Activated effector memory CD4-positive, alpha-beta T cell treated with anti-CD3 and anti-CD28 coated beads, Interleukin-2, amount 50 U/mL, for 16 hours (primary cell): ENCODE measurements at regions not wholly inside any gene's neighbourhood (a gene's known extent, or its start where the extent isn't known, plus 50 kb on each side); places are given as distances from the start of the nearest gene placed in this dataset.
A peak's percentile ranks its signal among the peaks of the same experiment; 100 is the strongest.

Experiments used
- DNase-seq: peaks from one replicate; pipeline ENCODE4 v3.0.0-alpha.2; 2020

DNA sequence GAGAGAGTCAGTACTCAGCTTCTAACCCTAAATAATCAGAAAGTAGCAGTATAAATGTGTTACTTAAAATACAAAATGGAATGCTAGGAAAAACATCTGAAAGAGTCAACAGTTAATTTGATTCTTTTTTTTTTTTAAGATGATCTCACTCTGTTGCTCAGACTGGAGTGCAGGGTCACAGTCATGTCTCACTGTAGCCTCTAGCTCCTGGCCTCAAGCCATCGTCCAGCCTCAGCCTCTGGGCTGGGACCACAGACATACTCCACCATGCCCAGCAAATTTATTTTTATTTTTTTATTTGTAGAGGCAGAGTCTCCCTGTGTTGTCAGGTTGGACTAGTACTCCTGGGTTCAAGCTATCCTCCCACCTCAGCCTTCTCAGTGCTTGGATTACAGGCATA lies 424.9 kb downstream of the IRX2 start:
- DNase-seq, result no peak

DNA sequence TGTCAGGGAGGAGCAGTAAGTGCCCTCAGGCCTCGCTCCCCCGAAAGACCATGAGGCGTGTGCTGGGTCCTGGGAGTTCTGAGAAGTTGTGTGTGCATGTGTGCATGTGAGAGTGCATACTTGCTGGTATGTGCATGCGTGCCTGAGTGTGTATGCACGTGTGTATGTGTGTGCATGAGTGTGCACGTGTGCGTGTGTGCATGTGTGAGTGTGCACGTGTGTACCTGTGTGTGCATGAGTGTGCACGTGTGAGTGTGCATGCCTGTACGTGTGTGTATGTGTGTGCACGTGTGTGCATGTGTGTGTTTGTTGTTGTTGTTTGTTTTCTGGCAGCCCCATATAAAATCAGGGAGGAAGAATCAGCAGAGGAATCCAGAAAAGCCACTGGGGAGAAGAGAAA lies 426.7 kb downstream of the IRX2 start:
- no peak for DNase-seq

DNA sequence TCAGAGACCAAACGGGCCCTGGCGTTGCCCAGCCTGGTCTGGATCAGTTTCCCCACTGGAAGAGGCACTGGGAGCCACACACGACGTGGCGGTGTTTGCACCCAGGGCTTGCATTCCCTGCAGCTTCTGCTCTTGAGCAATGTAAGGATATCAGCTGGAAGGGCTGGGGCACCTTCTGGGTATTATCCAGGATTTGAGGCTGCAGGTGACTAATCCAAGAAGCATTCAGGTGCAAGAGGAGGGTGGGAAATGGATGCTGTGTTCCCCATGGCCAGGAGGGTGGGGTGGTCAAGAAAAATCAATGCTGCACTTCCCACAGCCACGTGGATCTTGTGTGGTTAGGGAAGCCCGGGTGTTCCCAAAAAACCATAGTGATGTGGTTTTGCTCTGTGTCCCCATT lies 430.9 kb downstream of the IRX2 start:
- DNase-seq, result no peak

DNA sequence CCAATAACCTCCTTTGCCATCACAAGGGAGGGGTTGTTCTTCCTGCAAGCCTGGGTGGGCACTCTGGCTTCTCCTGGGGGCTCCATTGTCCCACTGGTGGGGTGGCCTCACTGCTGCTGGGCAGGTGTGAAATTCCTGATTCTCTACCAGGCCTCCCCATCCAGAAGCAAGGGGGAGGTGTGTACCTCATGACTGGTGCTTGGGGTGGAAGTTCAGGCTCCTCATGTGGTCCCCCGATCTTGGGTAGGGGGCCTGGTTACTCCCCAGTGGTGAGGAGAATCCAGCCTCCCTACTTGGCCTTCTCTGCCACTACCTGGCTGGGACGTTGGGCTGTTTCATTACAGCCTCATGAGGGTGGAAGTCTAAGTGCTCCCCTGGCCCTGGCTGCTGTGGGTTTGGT lies 433.9 kb downstream of the IRX2 start:
- DNase-seq, result no peak

DNA sequence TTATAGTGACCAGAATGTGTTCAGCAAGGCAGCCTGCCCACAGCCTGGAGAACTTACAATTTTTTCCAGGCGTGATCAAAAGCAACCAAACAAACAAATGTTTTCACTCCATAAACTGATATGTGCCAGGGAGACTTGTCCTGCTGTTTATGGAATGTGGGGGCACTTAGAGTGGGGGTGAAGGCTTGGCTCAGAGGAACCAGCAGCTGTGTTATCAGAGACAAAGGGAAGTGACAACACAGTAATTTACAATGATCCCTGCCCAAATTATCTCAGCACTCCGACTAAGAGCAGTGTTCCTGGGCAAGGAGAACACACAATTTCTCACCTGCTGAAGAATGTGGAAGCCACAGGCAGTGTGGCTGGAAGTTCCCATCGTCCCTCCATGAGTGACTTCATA lies 429.1 kb upstream of the IRX4 start:
- DNase-seq, result no peak

DNA sequence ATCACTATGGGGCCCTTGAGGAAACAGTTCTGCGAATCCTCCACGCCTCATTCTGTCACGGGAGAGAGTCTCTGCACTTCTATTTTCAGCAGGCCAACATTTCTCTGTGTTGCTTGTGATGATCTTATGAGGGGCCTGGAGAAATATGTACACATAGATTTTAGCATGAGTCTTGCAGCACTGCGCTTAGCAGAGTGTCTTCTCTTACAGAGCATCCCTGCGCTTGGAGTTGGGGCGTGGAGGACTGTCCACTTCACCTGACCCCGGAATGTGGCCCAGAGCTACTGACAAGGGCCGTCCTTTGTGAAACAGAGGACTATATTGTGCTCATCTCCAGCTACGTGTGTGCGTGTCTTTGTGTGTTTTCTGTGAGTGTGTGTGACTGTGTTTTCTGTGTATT lies 428.2 kb upstream of the IRX4 start:
- no peak for DNase-seq

DNA sequence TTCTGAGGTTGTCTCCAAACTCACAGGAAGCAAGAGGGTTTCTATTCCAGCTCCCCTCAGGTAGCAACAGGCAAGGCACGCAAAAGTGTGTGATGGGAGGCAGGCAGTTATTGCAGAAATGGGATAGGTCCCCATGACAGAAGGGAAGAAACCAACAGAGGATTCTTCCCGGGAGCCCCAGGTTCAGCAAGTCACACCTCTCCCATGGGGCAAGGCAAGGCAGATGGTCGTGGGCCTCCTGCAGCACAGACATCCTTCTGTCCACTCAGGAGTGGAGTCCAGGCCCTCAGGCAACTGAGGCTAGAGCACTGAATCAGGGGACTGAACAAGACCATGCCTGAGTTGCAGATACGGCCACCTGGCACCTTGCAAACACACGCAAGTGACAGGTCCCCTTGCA lies 424.9 kb upstream of the IRX4 start:
- DNase-seq, result no peak

DNA sequence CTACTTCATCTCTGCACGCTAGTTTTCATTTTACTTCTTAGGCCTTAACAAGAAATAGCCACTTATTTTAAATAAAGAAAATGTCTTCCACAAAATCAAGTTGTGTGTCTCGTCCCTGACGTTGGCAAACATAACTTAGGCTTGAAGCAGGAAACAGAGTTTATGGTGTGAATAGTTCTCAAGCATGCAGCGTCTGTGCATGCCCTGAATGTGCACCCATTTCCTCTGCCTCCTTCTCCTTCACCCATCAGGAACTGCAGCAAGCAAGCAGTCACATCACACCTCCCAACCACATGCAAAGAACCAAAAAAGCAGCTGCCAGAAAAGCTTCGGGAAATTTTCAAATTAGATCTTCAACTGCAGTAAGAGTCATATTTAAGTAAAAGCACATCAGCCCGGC lies 424.0 kb upstream of the IRX4 start:
- DNase-seq, result no peak

DNA sequence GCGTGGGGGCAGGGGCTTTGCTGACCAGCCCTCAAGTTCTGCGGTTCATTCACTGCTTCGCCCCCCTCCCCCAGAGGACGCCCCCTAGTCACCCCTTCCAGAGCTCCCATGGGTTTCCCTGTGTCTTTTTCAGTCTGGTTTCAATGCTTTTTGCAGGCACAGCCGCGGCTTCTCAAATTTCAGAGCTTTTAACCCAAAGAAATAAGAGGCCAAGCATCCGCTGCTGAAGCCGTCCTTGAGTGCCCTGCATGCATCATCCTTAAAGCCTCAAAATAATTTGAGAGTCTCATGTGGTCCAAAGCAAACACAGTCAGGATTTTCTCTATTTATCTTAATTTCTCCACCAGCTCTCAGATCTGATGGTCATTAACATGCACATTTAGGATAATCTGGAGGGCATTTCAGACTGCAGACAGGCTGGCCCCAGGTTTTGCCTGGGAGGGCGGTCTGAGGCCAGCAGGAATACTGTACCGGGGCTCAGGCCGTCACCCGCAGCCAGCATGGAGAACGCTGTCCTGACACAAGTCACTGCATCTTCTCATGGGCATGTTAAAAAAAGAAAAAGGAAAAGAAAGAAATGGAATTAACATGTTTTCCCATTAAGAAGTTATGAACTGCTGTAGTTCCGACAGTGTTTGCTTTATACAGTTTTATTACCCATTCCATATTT lies 420.8 kb upstream of the IRX4 start:
- no peak for DNase-seq

DNA sequence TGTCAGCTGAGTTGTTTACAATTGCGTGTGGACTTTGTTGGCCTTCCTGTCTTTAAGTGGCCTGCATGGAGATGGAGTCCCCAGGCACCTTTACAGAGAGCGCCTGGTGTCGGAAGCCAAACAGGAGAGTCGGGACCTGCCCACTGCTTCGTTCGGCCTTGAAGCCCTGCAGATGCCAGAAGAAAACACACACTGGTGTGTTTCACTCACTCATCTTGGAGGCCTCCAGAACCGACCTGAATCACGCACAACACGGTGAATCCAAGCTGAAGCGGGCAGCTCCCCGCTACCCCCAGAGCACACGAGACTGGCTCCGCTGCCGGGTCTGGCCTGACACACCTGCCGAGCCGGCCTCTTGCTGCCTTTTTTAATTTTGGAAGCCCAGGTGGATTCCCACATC lies 419.4 kb upstream of the IRX4 start:
- no peak for DNase-seq

DNA sequence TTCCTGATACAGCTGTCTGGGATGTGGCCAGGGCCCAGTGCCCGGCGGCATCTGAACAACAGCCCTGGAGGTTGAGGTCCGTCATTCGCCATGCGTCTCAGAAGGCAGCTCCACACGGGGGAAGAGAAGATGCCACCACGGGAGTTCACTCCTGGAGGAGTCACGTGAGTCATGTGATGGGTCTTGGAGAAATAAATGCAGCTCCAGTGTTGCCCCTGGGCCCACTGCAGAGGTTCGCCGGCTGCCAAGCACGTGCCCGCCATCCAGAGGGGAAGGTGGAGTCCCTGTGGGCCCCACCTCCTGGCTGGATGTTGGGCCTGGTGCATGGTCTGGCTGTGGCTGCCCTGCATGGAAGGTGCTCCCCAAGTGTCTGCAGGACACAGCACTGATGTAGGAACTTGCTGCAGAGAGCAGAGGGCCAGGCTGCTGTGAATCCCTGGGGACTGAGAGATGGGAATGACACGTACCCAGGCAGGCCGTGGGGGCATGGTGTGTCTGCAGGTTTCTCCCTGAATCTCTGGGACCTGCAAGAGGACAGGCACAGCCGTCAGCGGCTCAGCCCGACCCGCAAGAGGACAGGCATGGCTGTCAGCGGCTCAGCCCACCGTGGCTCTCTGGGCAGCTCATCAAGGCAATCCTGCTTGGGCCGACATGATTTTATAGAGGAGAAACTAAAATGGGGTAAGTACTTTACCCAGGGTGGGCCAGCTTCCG lies 418.3 kb upstream of the IRX4 start:
- no peak for DNase-seq

DNA sequence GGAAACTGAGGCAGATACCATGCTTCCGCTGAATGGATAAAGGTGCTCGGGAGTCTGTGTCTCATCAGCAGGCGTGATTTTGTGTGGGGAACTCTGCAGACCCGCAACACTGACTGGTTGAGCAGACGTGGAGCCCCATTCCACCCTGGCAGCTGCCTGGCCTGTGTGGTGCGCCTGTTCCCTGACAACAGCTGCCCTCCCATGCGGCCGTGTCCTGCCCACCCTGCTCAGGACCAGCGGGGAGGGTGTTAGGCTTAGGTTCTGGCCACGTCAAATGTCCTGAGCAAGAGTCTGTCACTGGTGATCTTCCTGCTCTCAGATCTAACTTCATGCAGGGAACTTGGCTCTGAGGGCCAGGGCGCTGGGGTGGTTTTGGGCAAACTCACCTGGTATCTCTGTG lies 417.7 kb upstream of the IRX4 start:
- no peak for DNase-seq

DNA sequence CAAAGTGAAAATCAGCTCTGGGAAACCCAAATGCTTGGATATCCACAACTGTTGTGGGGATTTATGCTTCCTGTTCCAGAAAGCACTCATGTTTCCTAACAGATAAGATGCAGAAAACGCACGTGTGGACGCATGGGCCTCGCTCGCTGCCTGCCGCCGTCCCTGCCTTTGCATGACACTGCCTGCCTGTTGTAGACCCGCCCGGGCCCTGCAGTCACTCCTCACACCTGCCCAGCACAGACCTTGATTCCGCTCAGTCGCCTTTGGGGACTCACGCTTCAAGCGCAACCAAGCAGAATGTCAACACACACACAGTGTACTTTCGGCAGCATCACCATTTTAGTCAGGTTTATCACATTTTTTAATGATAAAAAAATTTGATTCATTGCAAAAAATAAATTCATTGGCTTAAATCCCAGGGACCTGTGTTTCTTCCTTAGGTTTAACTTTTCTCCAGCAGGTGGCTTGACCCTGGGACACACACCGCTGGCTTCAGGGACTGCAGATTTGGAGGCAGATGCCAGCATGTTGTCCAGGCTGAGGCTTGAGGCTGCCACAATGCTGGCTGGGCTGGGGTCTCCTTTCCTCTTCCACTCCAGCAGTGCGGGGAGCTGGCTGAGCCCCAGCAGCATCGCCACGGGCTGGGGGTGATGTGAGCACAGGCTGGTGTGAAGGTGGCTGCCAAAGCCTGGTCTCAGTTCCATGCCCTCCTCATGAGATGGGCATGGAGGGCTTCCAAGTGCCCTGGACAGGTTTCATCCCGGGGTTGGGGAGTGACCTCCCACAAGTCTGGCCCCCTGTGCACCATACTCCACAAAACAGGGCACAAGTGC lies 416.9 kb upstream of the IRX4 start:
- no peak for DNase-seq

DNA sequence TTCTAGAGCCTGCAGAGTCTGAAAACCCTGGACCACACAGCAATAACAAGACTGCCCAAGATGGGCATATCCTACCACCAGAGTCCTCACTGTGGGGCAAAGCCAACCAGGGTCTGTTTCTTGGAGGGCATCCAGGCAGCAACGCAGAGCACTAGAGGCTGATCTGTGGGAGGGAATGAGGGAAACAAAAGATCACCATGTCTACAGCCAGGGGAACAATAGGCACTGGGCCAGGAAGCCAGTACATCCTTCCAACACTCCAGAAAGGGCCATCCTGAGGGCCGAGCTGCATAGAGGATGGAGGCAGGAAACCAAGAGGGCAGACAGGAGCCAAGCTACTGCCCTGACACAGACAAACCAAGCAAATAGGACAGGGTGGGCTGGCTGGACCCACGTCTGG lies 416.1 kb upstream of the IRX4 start:
- no peak for DNase-seq

DNA sequence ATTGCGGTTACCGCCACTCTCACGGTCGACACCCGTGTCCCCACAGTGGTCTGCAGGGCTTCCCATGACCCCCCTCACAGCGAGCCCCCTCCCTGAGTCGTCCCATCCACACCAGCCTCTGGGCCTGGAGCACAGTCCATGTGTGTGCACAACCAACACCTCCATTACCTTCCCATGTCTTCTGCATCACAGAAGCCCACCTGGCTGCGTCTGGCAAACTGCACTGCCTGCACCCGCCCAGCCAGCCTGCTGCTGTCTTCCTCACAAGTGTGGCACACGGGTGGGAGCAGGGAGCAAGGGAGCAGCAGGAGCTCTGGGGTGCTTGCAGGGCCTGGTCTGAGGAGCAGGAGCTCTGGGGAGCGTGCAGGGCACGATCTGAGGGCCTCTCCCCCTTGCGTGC lies 415.3 kb upstream of the IRX4 start:
- DNase-seq, result no peak

DNA sequence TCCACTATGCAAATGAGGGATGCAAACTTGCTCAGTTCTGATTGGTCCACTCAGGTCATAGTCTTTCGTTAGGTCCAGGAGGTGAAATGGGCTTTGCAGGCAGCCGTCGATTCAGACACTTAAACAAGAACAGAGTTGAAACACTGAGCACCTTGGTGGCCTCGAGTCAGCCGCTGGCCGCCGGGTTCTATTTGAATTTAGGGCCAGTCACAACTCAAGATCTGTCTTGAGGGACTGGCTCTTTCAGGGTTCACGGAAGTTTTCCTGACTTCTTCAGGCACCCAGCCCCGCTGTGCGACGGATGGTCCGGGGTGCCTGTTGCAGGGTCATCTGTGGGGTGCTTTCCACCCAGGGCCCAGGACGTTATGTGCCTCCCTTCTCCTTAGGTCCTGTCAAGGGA lies 412.8 kb upstream of the IRX4 start:
- no peak for DNase-seq

DNA sequence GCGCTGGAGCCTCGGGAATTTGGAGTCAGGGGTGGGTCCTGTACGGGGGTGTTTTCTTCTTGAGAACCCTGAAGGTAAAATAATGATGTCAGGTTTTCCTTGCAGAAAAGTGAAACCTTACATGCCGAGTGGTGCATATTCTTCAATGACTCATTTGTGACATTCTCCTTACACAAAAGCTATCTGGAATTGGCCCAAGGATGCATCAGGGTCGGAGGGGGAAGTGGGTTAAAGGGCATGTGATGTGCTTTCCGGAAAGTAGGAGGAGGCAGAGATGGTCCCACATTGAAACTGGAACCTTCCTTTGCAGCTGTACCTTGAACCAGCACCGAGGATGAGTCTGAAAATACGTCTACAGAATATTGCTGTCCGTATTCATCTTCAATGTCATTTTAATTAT lies 411.2 kb upstream of the IRX4 start:
- peak; percentile 0 for DNase-seq

DNA sequence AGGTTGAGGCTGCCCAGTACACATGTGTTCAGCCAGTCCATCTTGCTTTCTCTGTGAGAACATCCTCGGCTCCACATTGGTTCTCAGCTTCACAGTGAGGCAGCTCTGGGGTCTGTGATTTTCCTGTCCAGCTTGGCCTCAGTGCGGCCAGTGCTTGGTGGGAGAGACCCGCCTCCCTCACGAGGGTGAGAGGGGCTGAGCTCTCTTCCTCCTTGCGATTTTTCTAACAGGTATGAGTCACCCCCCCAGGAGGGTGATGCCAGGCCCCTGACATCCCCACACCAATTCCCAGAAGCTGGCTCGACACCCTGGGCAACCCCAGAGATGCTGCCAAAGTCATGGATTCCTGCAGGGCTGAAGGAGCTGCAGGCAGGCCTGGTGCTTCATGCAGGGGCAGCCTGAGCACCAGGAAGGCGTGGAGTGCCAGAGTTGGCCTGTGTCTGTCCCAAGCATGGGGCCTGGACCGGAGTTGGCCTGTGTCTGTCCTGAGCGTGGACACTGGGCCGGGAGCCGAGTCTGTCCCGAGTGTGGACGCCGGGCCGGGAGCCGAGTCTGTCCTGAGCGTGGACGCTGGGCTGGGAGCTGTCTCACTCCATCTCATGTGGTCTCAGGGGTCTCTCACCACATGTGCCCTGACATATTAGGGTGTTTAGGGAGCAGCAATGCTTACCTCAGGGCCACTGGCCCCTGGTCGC lies 408.6 kb upstream of the IRX4 start:
- peak; percentile 39 for DNase-seq

DNA sequence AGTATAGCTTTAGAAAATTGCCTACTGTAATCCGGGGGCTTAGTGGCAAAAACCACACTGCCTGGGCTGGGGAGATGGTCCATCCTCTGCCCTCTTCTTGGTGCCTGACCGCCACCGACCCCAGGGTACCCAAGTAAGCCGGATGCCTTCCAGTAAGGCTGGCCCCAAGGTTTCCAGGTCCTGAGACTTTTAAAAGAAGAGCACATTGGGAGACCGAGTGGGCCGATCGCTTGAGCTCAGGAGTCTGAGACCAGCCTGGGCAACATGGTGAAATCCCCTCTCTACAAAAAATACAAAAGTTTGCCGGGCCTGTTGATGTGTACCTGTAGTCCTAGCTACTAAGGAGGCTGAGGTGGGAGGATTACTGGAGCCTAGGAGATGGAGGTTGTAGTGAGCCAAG lies 406.7 kb upstream of the IRX4 start:
- no peak for DNase-seq

DNA sequence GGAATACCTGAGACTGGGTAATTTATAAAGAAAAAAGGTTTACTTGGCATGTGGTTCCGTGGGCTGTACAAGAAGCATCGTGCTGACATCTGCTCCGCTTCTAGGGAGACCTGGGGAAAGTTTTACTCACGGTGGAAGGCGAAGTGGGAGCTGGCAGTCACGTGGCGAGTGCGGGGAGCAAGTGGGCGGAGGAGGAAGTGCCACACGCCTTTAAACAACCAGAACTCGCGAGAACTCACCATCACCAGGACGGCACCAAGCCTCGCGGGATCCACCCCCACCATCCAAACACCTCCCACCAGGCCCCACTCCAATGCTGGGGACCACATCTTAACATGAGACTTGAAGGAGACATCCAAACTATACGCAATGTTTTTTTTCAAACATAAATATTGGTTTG lies 406.2 kb upstream of the IRX4 start:
- no peak for DNase-seq

DNA sequence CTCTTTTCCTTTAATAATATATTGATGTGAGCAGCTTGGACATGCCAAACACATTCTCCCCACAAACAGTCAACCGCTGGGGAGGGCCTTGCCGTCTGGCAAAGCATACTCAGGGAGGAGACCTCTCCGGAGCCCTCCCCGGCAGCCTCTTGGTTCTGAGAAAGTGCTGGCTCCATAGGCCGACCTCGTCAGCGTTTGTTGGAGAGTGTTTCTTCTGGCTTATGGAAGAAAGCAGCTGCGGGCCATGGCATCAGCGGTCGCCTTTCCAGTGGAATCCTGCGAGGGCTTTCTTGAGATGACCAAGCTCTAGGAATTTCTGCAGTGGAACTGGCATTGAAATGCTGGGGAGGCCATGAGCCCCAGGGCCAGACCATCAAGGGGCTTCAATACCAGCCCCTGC lies 405.7 kb upstream of the IRX4 start:
- DNase-seq, result no peak

DNA sequence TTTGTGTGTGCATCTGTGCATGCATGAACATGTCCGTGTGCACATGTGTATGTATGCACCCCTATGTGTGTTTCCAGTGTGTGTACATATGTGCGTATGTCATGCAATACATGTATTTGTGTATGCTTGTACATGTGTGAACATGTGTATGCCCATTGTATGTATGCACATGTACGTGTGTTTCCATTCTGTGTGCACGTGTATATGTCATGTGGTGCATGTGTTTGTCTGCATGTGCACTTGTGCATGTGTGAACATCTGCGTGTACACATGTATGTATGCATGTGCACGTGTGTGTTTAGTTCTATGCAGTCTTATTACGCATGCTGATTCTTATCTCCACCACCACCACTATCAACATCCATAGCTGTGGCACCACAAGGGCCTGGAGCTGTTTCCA lies 403.5 kb upstream of the IRX4 start:
- DNase-seq, result no peak

DNA sequence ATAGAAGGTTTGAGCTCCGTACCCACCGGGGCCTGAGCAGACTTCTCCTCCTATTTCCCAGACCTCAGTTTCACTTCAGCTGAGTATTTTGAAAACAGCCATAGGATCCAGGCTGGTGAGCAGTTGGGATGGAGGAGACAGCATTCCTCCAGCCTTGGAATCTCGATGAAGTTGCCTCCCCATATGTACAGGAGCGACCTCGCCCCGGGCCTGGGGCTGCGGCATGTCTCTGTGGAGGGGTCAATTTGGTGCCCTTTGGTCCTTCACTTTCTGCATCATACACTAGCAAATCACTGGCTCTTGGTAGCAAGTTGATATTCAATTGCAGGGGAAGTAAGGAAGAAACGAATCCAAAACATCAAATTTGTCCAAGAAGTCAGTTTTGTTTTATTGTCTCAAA lies 402.0 kb upstream of the IRX4 start:
- no peak for DNase-seq
